Tibial artery (tissue), 4 donors: ENCODE measurements at regions not wholly inside any gene's neighbourhood (a gene's known extent, or its start where the extent isn't known, plus 50 kb on each side); places are given as distances from the start of the nearest gene placed in this dataset.

Experiments
- DNase-seq, 2 donors: peaks; one replicate each; pipeline ENCODE4 v3.0.0-alpha.2; 2019
- H3K27ac ChIP-seq, 2 donors: fragments of 200-600 bp; sonication (generic) in 1 of 2; 1 replicate in 1 of 2; 2 replicates in 1 of 2; pipeline ENCODE4 v1.5.1; 2018 to 2019; ENCODE audit warnings: mild to moderate bottlenecking in 1 of 2
- H3K27me3 ChIP-seq, 2 donors: fragments of 200-600 bp; sonication (generic) in 1 of 2; one replicate each; pipeline versions ENCODE4 v1.5.1 to v1.6.0; 2016 to 2019
- H3K36me3 ChIP-seq, 3 donors: fragments of 200-600 bp; sonication (generic) in 2 of 3; one replicate each; pipeline ENCODE4 v1.5.1; 2016 to 2019; ENCODE audit warnings: mild to moderate bottlenecking in 2 of 3
- H3K4me1 ChIP-seq, 4 donors: fragments of 200-600 bp; sonication (generic) in 2 of 4; 1 replicate in 3 of 4; 2 replicates in 1 of 4; pipeline ENCODE4 v1.5.1; 2016 to 2019
- H3K4me3 ChIP-seq, 2 donors: fragments of 200-600 bp; sonication (generic) in 1 of 2; 1 replicate in 1 of 2; 2 replicates in 1 of 2; pipeline ENCODE4 v1.5.1; 2018 to 2019; ENCODE audit warnings: mild to moderate bottlenecking in 2 of 2
- H3K9me3 ChIP-seq, 3 donors: fragments of 200-600 bp; sonication (generic) in 1 of 3; one replicate each; pipeline ENCODE4 v1.5.1; 2016 to 2019
- intact Hi-C: fragments of 100-400 bp; cut with DNase I; formaldehyde crosslinking; loops from one replicate; pipeline ENCODE4 v1.15.0; 2023; ENCODE audit warnings: low total_unique reads
- TF ChIP-seq, protein P1 (sequence below), 2 experiments: fragments of 200-600 bp in 1 of 2; fragments of 450-650 bp in 1 of 2; IDR thresholded peaks; one replicate each; pipeline ENCODE4 v1.5.1; 2017 to 2019; ENCODE audit warnings: antibody characterized with exemption in 2 of 2, mild to moderate bottlenecking in 1 of 2, moderate library complexity in 1 of 2

DNA sequence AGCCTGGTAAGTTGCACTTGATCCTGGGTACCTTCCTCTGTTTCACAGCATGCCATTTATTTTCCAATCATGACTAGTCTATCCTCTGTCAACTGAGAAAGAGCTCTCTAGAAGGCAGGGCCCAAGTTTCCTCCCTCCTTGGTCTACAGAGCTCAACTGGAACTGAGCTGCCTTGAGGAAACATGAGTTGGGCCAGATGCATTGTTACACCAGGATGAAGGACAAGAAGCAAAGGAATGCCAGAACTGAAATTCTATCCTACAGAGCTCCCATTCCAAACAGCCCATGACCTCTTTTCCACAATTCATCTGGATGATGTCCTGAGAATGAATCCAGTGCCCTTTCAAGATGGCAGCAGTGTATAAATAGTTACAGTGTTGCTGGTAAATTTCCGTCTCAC, 66.7 kb upstream of the E2F3 start:
- Histone ChIP-seq H3K9me3 (no peaks in the 10 kb centered on the region), H3K4me3 (no peak overlapping the region), H3K27me3 (peaks cover 0 to 11% of the 10 kb centered on the region in 2 donors), H3K4me1 (no peaks in the 10 kb centered on the region), H3K36me3 (no peaks in the 10 kb centered on the region), H3K27ac (no peak overlapping the region)
- no peak for DNase-seq
- TF ChIP-seq, protein P1, sequence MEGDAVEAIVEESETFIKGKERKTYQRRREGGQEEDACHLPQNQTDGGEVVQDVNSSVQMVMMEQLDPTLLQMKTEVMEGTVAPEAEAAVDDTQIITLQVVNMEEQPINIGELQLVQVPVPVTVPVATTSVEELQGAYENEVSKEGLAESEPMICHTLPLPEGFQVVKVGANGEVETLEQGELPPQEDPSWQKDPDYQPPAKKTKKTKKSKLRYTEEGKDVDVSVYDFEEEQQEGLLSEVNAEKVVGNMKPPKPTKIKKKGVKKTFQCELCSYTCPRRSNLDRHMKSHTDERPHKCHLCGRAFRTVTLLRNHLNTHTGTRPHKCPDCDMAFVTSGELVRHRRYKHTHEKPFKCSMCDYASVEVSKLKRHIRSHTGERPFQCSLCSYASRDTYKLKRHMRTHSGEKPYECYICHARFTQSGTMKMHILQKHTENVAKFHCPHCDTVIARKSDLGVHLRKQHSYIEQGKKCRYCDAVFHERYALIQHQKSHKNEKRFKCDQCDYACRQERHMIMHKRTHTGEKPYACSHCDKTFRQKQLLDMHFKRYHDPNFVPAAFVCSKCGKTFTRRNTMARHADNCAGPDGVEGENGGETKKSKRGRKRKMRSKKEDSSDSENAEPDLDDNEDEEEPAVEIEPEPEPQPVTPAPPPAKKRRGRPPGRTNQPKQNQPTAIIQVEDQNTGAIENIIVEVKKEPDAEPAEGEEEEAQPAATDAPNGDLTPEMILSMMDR (IDR thresholded peaks at IDR 0.05): no peak
- intact Hi-C loops: no loop called here

DNA sequence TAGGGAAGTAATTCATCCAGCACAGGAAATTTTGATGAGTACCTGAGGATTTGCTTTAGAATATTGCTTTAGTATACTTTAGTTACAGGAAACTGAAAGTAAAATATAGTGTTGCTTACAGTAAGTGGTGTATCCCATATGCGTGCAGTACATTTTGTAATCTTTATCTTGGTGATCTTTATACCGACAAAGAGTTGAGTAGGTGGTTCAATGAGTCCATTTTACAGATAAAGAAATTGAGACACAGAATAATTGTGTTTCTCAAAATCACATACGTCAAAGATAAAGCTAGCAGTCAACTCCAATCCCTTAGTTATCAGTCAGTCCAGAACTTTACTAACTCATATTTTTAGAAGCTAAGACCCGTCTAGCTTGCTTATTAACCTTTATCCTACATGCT, 65.8 kb upstream of the E2F3 start:
- TF ChIP-seq, protein P1 (IDR thresholded peaks at IDR 0.05): no peak
- H3K4me3 ChIP-seq: no peak overlapping the region
- H3K27ac ChIP-seq: no peak overlapping the region
- DNase-seq: no peak
- peaks cover 0 to 8% of the 10 kb centered on the region in 2 donors for H3K27me3 ChIP-seq
- H3K4me1 ChIP-seq: no peaks in the 10 kb centered on the region
- H3K9me3 ChIP-seq: no peaks in the 10 kb centered on the region
- intact Hi-C loops: no loop called here
- H3K36me3 ChIP-seq: no peaks in the 10 kb centered on the region

DNA sequence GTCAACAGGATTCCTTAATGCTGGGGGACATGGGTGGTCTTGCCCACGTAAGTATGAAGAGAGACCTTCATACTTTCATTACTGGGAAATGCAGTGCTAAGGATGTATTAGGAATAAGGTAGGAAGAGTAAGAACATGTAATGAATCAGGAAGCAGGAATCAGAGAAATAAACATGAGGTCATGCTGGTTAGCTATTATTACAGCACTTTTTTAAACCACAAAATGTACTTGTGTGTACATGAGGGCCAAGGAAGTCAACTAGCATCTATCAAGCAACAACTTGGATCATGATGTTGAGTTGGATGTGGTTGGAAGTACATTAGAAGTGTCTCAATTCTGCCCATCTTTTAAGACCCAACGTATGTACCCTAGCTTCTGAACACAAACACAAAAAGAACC, 63.5 kb upstream of the E2F3 start:
- H3K4me1 ChIP-seq: no peaks in the 10 kb centered on the region
- DNase-seq: no peak
- TF ChIP-seq, protein P1 (IDR thresholded peaks at IDR 0.05): no peak
- H3K9me3 ChIP-seq: no peaks in the 10 kb centered on the region
- no peaks in the 10 kb centered on the region for H3K27me3 ChIP-seq
- intact Hi-C loops: no loop called here
- H3K27ac ChIP-seq: no peak overlapping the region
- no peak overlapping the region for H3K4me3 ChIP-seq
- no peaks in the 10 kb centered on the region for H3K36me3 ChIP-seq

DNA sequence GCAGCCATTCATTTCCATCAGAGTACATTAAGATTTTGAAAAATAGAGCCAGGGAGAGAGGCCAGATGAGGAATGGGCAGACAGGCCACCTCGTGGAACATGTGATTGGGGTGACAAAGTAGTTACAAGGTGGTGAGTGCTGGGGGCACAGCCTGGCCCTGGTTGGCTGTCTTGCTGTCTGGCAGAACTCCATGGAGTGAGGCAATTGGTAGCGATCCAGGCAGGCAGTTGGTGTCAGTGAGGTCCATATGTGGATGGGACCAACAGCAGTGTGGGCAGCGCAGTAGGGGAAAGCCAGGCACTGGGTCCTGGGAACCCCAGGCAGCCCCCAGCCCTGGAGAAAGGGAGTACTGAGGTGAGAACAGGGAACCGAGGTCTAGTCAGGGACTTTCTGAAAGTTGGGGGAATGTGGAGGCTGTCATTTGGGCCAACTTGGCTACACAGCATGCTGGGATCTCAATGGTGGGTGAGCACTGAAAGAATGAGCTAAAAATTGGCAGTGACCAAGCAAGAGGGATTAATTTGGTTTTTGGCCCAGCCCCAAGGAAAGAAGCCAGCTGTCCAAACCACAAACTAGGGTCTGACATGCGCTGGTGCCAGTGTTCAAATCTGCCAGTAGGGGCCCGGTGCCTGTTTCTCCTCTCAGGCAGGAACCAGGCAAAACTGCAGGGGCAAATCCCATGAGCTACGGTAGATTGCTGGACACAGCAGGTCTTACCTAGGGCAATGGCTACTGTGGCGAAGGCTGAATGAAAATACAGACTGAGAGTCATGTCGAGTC, 61.4 kb upstream of the E2F3 start:
- Histone ChIP-seq H3K36me3 (no peaks in the 10 kb centered on the region), H3K4me3 (no peak overlapping the region), H3K4me1 (no peaks in the 10 kb centered on the region), H3K9me3 (no peaks in the 10 kb centered on the region), H3K27me3 (no peaks in the 10 kb centered on the region), H3K27ac (no peak overlapping the region)
- TF ChIP-seq, protein P1 (IDR thresholded peaks at IDR 0.05): no peak
- intact Hi-C loops: loop anchor here (10.0 kb wide), 1 partner anchor 365 kb away; no protein-coding TSS in a partner anchor
- DNase-seq: no peak

DNA sequence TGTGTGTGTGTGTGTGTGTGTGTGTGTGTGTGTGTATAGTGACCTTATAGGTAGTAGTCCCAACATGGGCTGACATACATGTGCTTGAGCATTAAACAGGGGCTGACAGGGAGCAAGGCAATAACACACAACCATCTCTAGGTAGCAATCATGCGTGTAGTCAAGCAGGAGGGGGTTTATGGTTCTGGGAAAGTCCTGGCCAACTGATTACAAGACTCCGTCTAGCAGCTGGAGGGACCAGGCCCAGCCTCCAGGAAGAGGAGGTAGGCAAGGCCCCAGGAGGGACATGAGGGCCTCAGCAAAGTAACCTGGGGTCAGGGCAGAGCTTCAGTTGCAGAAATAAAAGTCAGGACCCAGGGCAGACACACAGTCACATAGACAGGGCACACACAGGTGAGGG, 60.6 kb upstream of the E2F3 start:
- Histone ChIP-seq H3K4me3 (no peak overlapping the region), H3K36me3 (no peaks in the 10 kb centered on the region), H3K27me3 (no peaks in the 10 kb centered on the region), H3K27ac (no peak overlapping the region), H3K4me1 (no peaks in the 10 kb centered on the region), H3K9me3 (no peaks in the 10 kb centered on the region)
- intact Hi-C loops: loop anchor here (10.0 kb wide), 1 partner anchor 366 kb away; no protein-coding TSS in a partner anchor
- TF ChIP-seq, protein P1 (IDR thresholded peaks at IDR 0.05): no peak
- no peak for DNase-seq
